ENCODE measurements at regions not wholly inside any gene's neighbourhood (a gene's known extent, or its start where the extent isn't known, plus 50 kb on each side); places are given as distances from the start of the nearest gene placed in this dataset.
"Not testable (repeated sequence)": the region's sequence is repeated elsewhere in the genome, so short reads cannot be mapped to it uniquely, and the experiment has no call there.

DNA sequence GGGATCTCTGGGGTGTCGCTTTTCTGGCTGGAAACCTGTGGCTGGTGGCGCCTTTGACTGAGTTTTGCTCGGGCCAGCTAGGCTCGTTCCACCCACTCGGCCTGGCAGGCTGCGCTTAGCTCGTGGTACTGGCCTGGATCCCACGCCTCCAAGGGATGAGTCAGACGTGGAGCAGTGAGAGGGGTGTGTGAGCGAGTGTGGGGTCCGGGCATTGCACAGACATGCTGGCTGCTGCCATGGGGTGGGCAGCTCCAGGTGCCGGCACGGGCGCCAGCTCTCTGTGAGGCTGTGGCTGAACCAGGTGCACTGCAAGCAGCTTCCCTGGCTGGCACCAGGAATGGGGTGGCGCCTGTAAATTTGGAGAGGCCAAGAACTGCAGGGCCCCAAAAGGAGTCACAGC, 63.1 kb upstream of the CACNA2D1 start:
- H3K27ac ChIP-seq = no peak overlapping the region
- DNase-seq (ENCODE audit: low read depth, low spot score) = peak; percentile 6

DNA sequence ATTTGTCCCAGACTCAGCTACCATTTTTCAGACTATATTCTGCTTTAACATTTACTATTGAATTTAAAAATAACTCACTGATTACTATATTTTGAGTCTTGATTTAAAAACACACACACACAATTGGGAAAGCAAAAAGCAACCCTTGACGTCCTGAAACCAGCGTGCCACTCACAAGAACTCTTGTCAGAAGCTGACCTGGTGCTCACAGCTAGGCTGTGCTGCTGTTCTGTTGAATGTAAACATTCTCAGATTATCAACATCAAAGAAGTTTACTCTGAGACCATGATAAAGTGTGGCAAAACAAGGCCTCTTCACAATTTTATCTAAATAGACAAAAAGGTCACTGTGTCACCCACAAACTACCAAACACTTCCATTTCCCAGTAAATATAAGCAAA, 62.6 kb upstream of the CACNA2D1 start:
- DNase-seq (ENCODE audit: low read depth, low spot score) = no peak
- no peak overlapping the region for H3K27ac ChIP-seq

GRCh38 chr7:82501346-82501745, 57.8 kb upstream of the CACNA2D1 start:
- no peak for DNase-seq (ENCODE audit: low read depth, low spot score)
- H3K27ac ChIP-seq = no peak overlapping the region

GRCh38 chr7:82499546-82499945, 56.0 kb upstream of the CACNA2D1 start:
- H3K27ac ChIP-seq; DNase-seq (ENCODE audit: low read depth, low spot score): not testable (repeated sequence)

DNA sequence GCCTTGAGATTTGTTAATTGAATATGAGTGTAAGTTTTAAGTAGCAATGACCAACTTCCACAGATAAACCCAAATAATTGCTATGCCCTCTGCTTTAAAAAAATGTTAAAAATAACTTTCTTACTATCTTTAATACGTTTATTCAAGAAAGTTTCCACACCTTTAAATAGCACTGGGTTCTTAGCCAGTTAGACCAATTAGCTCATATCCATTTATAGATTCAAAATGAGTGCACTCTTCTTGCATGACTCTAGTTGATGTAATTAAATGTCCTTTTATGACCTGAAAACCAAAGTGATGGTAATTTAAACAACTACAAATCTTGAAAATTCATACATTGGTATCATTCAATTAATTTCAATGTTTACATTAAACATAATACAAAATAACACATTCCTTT, 50.8 kb upstream of the CACNA2D1 start:
- DNase-seq (ENCODE audit: low read depth, low spot score) = no peak
- no peak overlapping the region for H3K27ac ChIP-seq

Data from epithelial cell of prostate (primary cell).